ENCODE measurements at regions not wholly inside any gene's neighbourhood (a gene's known extent, or its start where the extent isn't known, plus 50 kb on each side); places are given as distances from the start of the nearest gene placed in this dataset.

DNA sequence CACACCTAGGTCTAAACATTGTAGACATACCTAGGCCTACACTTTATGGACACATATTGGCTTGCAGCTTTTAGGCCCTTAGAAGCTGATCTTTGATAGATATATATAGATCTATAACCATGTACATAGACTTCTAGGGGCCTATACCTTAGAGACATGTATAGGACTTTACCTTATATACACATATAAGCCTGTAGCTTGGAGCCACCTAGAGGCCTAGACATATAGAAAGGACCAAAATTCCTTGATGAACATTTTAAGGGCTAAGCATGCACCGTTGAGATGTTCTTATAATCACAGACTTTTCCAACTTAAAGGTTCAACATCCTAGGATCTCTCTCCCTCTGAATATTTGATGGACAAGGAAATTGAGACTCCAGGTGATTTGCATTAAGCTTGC is 371.7 kb upstream of the SASH1 start:
- TF ChIP-seq EP300 (IDR thresholded peaks at IDR 0.05; ENCODE audit: borderline replicate concordance): no peak
- no peak for TF ChIP-seq CEBPB (IDR thresholded peaks at IDR 0.05)
- TF ChIP-seq, protein P1, sequence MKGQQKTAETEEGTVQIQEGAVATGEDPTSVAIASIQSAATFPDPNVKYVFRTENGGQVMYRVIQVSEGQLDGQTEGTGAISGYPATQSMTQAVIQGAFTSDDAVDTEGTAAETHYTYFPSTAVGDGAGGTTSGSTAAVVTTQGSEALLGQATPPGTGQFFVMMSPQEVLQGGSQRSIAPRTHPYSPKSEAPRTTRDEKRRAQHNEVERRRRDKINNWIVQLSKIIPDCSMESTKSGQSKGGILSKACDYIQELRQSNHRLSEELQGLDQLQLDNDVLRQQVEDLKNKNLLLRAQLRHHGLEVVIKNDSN (IDR thresholded peaks at IDR 0.05): no peak

All from Ishikawa (cell line).